OCI-LY1 (cell line): ENCODE measurements at regions not wholly inside any gene's neighbourhood (a gene's known extent, or its start where the extent isn't known, plus 50 kb on each side); places are given as distances from the start of the nearest gene placed in this dataset.

Source experiments
- CTCF ChIP-seq: fragments of 200-600 bp; sonication (generic), shearing (Covaris generic); IDR thresholded peaks from 2 replicates; pipeline ENCODE4 v1.5.1; 2017; ENCODE audit warnings: mild to moderate bottlenecking, antibody characterized with exemption, low read length, moderate library complexity, mixed read lengths
- EZH2 ChIP-seq: fragments of 200-600 bp; sonication (generic), shearing (Covaris generic); IDR thresholded peaks from 2 replicates; pipeline ENCODE4 v1.8.0; 2017; ENCODE audit warnings: borderline replicate concordance, mixed run types, mild to moderate bottlenecking, antibody characterized with exemption, low read length, moderate library complexity, mixed read lengths

DNA sequence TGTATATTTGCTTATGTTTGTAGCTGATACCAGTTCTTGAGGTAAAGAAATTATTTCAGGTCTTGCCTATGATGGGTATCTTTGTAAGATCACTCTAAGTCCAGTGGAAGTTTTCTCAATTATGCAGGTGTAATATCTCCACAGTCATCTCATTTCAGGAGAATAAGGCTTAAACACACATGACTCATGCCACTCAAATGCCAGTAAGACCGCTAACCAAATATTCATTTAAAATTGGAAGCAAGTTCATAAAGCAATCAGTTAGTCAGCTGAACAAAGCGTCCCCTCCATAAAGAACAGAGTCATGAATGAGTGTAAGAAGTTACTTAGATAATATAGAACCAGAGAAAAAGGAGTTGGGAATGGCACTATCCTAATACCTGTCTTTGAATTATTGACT, 248.7 kb downstream of the LURAP1L start:
- TF ChIP-seq CTCF (no peak), EZH2 (no peak)
